ENCODE measurements at regions not wholly inside any gene's neighbourhood (a gene's known extent, or its start where the extent isn't known, plus 50 kb on each side); places are given as distances from the start of the nearest gene placed in this dataset.

DNA sequence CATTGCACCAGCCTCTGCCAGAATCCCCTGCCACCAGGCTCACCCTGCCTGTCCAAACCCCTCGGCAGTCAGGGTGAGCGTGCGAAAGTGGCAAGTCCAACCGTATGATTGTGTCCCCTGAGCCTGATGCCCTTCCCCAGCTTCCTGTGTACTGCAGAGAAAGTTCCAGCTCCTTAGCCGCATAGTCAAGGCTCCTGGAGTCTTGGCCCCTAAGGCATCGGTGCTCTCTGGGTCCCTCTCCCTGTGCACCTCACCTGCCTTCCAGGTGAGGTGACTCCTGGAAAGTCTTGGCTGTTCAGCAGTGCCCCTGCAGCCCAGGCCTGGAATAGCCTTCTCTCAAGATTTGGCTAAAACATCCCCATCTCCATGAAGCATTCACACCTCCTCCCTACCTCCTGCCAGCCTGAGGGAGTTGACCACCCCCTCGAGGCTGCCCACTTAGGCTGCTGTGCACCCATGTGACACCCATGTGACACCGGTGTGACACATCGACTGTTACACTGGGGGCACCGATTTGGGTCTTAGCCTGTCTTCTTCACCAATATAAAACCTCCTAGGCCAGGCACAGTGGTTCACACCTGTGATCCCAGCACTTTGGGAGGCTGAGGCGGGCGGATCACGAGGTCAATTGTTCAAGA lies 56.1 kb upstream of the ELN start:
- no peaks in the 10 kb centered on the region for H3K9me3 ChIP-seq
- 62% methylated on average over 7 of the region's 13 CpGs for whole genome bisulfite sequencing (ENCODE audit: insufficient coverage, low coverage, low lambda C conversion rate, missing lambda C conversion rate)
- intact Hi-C loops (cut with DNase I): loop anchor here in 1 of 2 donors (10.0 kb wide), 1 partner anchor 107 kb away; the partner anchor contains the start of gene TMEM270
- peak in 1 of 4 donors; percentile 15 for ATAC-seq
- no peaks in the 10 kb centered on the region for H3K27me3 ChIP-seq
- H3K4me1 ChIP-seq: no peaks in the 10 kb centered on the region
- no peak overlapping the region for H3K27ac ChIP-seq
- TF ChIP-seq, protein P1, sequence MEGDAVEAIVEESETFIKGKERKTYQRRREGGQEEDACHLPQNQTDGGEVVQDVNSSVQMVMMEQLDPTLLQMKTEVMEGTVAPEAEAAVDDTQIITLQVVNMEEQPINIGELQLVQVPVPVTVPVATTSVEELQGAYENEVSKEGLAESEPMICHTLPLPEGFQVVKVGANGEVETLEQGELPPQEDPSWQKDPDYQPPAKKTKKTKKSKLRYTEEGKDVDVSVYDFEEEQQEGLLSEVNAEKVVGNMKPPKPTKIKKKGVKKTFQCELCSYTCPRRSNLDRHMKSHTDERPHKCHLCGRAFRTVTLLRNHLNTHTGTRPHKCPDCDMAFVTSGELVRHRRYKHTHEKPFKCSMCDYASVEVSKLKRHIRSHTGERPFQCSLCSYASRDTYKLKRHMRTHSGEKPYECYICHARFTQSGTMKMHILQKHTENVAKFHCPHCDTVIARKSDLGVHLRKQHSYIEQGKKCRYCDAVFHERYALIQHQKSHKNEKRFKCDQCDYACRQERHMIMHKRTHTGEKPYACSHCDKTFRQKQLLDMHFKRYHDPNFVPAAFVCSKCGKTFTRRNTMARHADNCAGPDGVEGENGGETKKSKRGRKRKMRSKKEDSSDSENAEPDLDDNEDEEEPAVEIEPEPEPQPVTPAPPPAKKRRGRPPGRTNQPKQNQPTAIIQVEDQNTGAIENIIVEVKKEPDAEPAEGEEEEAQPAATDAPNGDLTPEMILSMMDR (IDR thresholded peaks at IDR 0.05): no peak
- no peak for TF ChIP-seq POLR2A (IDR thresholded peaks at IDR 0.05)
- H3K4me3 ChIP-seq: no peak overlapping the region
- H3K36me3 ChIP-seq: no peaks in the 10 kb centered on the region
- DNase-seq: peak in 2 of 3 donors; percentile 21 to 33

DNA sequence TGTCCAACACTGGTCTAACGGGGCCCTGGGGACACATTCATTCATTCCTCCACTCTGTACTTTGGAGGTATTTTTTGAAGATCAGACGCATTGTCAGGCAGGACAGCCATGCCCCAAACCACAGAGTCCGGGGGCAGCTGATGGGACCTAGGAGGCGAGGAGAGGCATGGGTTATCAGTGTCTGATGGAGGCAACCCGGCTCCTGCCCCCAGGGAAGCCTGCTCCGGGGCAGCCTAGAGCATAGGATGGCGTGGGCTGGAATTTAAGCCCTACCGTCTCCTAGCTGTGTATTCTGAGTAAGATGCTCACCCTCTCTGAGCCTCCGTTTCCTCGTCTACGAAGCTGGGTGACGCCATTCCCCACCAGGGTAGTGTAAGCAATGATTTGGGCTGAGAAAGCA lies 55.4 kb upstream of the ELN start:
- intact Hi-C loops (cut with DNase I): loop anchor here in 1 of 2 donors (10.0 kb wide), 1 partner anchor 108 kb away; the partner anchor contains the start of gene TMEM270
- H3K4me3 ChIP-seq: no peak overlapping the region
- no peaks in the 10 kb centered on the region for H3K27me3 ChIP-seq
- 62% methylated on average over 6 of the region's 12 CpGs for WGBS (ENCODE audit: insufficient coverage, low coverage, low lambda C conversion rate, missing lambda C conversion rate)
- ATAC-seq (no peak), DNase-seq (peak in 2 of 3 donors; percentile 0 to 22)
- H3K27ac ChIP-seq: no peak overlapping the region
- H3K4me1 ChIP-seq: no peaks in the 10 kb centered on the region
- no peaks in the 10 kb centered on the region for H3K36me3 ChIP-seq
- TF ChIP-seq POLR2A (IDR thresholded peaks at IDR 0.05): no peak
- TF ChIP-seq, protein P1 (IDR thresholded peaks at IDR 0.05): no peak
- H3K9me3 ChIP-seq: no peaks in the 10 kb centered on the region

DNA sequence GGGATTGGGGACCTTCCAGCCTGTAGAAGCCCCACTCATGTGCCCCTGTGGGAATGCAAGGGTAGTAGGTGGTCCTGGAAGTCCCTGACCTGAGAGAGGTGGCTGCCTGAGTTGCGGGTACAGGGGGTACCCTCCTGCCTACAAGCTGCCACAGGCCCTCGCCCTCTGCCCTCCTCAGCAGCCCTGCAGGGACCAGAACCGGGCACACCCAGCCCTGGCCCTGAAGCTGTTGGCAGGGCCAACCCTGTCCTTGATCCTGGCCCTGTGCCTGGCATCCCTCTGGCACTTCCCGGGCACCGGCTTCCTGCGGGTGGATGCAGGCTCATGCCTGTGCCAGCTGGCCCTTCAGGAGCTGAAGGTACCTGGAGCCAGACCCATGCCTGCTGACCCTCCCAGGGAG lies 54.9 kb upstream of the ELN start:
- Histone ChIP-seq H3K4me1 (no peaks in the 10 kb centered on the region), H3K4me3 (no peak overlapping the region), H3K36me3 (no peaks in the 10 kb centered on the region), H3K9me3 (no peaks in the 10 kb centered on the region), H3K27ac (no peak overlapping the region), H3K27me3 (no peaks in the 10 kb centered on the region)
- no peak for TF ChIP-seq POLR2A (IDR thresholded peaks at IDR 0.05)
- intact Hi-C loops (cut with DNase I): loop anchor here in 1 of 2 donors (10.0 kb wide), 1 partner anchor 108 kb away; the partner anchor contains the start of gene TMEM270
- peak; percentile 8 to 75 (median 36) for ATAC-seq
- peak in 2 of 3 donors; percentile 54 to 58 for DNase-seq
- no CpG with 5 or more reads among the region's 6 CpGs for WGBS (ENCODE audit: insufficient coverage, low coverage, low lambda C conversion rate, missing lambda C conversion rate)

DNA sequence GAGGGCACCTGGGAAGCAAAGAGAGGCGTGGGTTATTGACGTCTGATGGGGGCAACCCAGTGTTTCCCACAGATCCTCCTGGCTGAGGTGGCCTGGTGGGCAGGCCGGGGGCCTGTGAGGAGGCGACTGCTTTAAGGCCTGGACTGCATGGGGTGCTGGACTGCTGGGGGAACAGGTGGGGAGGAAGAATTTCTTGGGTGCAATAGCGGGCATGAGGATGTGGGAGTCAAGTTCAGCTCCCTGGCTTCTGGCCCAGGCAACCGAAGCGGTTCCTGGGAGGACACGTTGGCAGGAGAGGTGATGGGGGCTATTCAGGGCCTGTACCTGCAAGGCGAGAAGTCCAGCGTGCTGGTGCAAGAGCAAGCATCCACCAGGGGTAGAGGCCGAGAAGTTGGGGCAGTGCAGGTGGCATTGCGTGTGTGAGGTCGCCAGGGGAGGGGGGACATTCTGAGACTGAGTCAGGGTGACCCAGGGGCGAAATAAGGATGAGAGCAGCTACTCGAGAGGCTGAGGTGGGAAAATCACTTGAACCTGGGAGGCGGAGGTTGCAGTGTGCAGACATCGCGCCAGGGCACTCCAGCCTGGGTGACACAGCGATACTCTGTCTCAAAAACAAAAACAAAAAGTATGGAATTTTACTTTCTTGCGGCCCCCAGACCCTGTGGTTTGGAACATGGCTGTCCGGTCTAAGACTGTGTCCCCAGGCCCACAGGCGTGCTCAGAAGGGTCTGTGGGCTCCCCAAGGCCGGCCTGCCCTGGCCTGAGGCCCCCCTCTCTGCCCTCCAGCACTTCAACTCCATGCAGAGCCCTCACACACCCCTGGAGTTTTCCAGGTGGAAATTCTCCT lies 53.6 kb upstream of the ELN start:
- 83% methylated on average over 18 of the region's 23 CpGs for WGBS (ENCODE audit: insufficient coverage, low coverage, low lambda C conversion rate, missing lambda C conversion rate)
- intact Hi-C loops (cut with DNase I): loop anchor here in 1 of 2 donors (10.0 kb wide), 1 partner anchor 110 kb away; the partner anchor contains the start of gene TMEM270

More for the DNA sequence above, 53.6 kb upstream of the ELN start:
- H3K9me3 ChIP-seq: no peaks in the 10 kb centered on the region
- H3K4me3 ChIP-seq: no peak overlapping the region
- DNase-seq (peak in 2 of 3 donors; percentile 29 to 33), ATAC-seq (no peak)
- H3K4me1 ChIP-seq: peaks cover 0 to 7% (median 2%) of the 10 kb centered on the region in 4 donors
- no peaks in the 10 kb centered on the region for H3K27me3 ChIP-seq
- no peaks in the 10 kb centered on the region for H3K36me3 ChIP-seq
- H3K27ac ChIP-seq: no peak overlapping the region
- no peak for TF ChIP-seq POLR2A (IDR thresholded peaks at IDR 0.05)
- TF ChIP-seq, protein P1 (IDR thresholded peaks at IDR 0.05): no peak
